ENCODE measurements at regions not wholly inside any gene's neighbourhood (a gene's known extent, or its start where the extent isn't known, plus 50 kb on each side); places are given as distances from the start of the nearest gene placed in this dataset.

- TF ChIP-seq, protein P1, sequence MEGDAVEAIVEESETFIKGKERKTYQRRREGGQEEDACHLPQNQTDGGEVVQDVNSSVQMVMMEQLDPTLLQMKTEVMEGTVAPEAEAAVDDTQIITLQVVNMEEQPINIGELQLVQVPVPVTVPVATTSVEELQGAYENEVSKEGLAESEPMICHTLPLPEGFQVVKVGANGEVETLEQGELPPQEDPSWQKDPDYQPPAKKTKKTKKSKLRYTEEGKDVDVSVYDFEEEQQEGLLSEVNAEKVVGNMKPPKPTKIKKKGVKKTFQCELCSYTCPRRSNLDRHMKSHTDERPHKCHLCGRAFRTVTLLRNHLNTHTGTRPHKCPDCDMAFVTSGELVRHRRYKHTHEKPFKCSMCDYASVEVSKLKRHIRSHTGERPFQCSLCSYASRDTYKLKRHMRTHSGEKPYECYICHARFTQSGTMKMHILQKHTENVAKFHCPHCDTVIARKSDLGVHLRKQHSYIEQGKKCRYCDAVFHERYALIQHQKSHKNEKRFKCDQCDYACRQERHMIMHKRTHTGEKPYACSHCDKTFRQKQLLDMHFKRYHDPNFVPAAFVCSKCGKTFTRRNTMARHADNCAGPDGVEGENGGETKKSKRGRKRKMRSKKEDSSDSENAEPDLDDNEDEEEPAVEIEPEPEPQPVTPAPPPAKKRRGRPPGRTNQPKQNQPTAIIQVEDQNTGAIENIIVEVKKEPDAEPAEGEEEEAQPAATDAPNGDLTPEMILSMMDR (IDR thresholded peaks at IDR 0.05; ENCODE audit: low read length, missing control alignments): no peak
- DNase-seq (ENCODE audit: low read depth): no peak
- H3K4me3 ChIP-seq (replicated peaks; ENCODE audit: low read depth, low read length): no peak overlapping the region
Measured at GRCh38 chrX:20517565-20517964, 250.9 kb upstream of the RPS6KA3 start.

DNA sequence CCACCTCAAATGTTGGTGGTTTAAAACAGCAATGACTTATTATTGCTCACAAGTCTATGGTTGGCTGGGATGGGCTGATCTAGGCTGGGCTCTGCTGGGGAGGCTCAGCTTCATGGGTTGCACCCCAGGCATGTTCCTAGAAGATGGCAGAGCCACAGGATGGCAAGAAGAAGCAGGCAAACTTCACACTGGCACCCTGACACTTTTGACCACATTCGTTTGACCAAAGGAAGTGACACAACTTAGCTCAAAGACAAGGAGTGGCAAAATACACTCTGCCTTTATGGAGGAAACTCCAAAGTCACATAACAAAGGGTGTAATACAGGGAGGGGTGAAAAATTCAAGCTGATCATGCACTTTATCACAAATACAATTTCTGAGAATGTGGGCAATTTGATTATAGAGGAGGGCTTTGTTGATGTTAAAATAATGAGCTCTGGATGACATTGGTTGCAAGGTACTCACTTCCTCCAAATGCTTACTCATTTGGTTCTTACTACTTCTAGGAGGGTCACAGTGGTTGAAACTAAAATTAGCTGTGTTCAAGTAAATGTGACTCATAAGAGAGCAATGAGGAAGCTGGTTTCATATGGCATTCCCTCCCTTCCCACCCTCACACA, 249.2 kb upstream of the RPS6KA3 start:
- TF ChIP-seq, protein P1 (IDR thresholded peaks at IDR 0.05; ENCODE audit: low read length, missing control alignments): no peak
- peak; percentile 85 for DNase-seq (ENCODE audit: low read depth)
- no peak overlapping the region for H3K4me3 ChIP-seq (replicated peaks; ENCODE audit: low read depth, low read length)

- peak; percentile 68 for DNase-seq (ENCODE audit: low read depth)
- H3K4me3 ChIP-seq (replicated peaks; ENCODE audit: low read depth, low read length): no peak overlapping the region
- TF ChIP-seq, protein P1 (IDR thresholded peaks at IDR 0.05; ENCODE audit: low read length, missing control alignments): no peak
Measured at GRCh38 chrX:20514358-20514757, 247.6 kb upstream of the RPS6KA3 start.

- no peak overlapping the region for H3K4me3 ChIP-seq (replicated peaks; ENCODE audit: low read depth, low read length)
- no peak for DNase-seq (ENCODE audit: low read depth)
- TF ChIP-seq, protein P1 (IDR thresholded peaks at IDR 0.05; ENCODE audit: low read length, missing control alignments): no peak
Measured at GRCh38 chrX:20513185-20513584, 246.5 kb upstream of the RPS6KA3 start.

- TF ChIP-seq, protein P1 (IDR thresholded peaks at IDR 0.05; ENCODE audit: low read length, missing control alignments): no peak
- no peak for DNase-seq (ENCODE audit: low read depth)
- H3K4me3 ChIP-seq (replicated peaks; ENCODE audit: low read depth, low read length): no peak overlapping the region
Measured at GRCh38 chrX:20511792-20512191, 245.1 kb upstream of the RPS6KA3 start.

GRCh38 chrX:20507901-20508620, 241.4 kb upstream of the RPS6KA3 start:
- TF ChIP-seq, protein P1 (IDR thresholded peaks at IDR 0.05; ENCODE audit: low read length, missing control alignments): no peak
- no peak for DNase-seq (ENCODE audit: low read depth)
- H3K4me3 ChIP-seq (replicated peaks; ENCODE audit: low read depth, low read length): no peak overlapping the region
